ENCODE measurements at regions not wholly inside any gene's neighbourhood (a gene's known extent, or its start where the extent isn't known, plus 50 kb on each side); places are given as distances from the start of the nearest gene placed in this dataset.

DNA sequence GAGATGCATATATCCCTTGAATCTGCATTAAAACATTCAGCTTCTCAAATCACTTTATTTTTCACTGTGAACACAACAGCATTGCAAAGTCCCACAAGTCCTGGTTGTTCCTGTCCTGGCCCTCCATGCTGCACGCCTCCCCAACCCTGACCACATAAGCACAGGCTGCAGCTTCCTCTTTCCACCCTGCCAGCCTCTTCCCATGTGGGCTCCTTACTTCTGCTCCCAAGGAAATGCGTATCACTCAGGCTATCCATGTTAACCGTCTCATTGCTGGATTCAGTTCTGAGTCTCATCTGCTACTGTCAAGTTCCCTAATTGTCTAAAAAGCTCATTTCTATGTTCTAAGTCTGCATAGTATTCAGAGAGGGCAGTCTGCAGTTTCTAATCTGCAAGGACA lies 89.7 kb upstream of the ZPBP start:
- no peaks in the 10 kb centered on the region for H3K36me3 Mint-ChIP-seq
- no peak for DNase-seq
- no peaks in the 10 kb centered on the region for H3K9me3 Mint-ChIP-seq
- H3K27me3 Mint-ChIP-seq (ENCODE audit: low read depth in 3 of 3): peaks cover 0 to 11% (median 6%) of the 10 kb centered on the region in 3 donors
- no peak overlapping the region for H3K4me3 Mint-ChIP-seq
- H3K4me1 Mint-ChIP-seq: no peaks in the 10 kb centered on the region
- H3K27ac Mint-ChIP-seq: no peak overlapping the region

DNA sequence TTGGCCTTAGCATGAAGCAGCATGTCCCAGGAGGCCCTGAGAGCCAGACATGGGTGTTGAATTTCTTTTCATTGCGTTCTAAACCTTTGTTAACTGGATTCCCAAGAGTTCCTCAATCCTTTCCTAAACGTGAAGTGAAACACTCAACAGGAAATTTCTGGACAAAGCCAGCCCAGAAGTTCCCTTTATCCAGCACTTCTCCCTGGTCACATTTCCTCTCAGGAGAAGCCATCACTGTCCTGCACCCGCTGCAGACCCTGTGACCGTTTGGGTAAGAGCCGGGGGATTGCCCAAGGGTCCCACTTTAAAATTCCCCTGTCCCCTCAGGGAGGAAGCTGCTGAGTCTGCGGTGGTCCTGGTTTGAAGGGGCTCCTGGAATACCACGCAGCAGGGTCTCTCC lies 88.0 kb upstream of the ZPBP start:
- Mint-ChIP-seq H3K9me3 (no peaks in the 10 kb centered on the region), H3K27ac (no peak overlapping the region), H3K27me3 (ENCODE audit: low read depth in 3 of 3) (peaks cover 0 to 10% (median 6%) of the 10 kb centered on the region in 3 donors), H3K4me3 (no peak overlapping the region), H3K36me3 (no peaks in the 10 kb centered on the region), H3K4me1 (no peaks in the 10 kb centered on the region)
- no peak for DNase-seq

DNA sequence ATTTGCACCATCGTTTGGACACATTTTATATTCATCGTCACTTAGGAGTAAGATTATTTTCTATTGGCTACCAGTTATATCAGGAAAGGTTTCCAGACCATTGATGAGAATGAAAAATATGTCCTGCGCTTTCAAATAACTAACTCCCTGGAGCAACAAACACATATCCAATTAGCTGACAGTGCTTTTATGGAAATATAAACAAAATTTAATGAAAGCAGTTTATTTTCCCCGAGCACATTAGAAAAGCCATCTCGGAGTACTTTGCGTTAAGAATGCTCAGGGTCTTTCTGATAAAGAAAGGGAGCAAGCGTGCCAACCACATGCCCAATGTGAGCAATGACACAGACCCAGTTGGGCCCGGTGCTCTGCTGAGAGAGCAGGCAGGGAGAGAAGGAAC lies 85.1 kb upstream of the ZPBP start:
- Mint-ChIP-seq H3K27ac (no peak overlapping the region), H3K4me3 (no peak overlapping the region), H3K27me3 (ENCODE audit: low read depth in 3 of 3) (peaks cover 3 to 9% (median 6%) of the 10 kb centered on the region in 3 donors), H3K9me3 (no peaks in the 10 kb centered on the region), H3K4me1 (no peaks in the 10 kb centered on the region), H3K36me3 (no peaks in the 10 kb centered on the region)
- no peak for DNase-seq

DNA sequence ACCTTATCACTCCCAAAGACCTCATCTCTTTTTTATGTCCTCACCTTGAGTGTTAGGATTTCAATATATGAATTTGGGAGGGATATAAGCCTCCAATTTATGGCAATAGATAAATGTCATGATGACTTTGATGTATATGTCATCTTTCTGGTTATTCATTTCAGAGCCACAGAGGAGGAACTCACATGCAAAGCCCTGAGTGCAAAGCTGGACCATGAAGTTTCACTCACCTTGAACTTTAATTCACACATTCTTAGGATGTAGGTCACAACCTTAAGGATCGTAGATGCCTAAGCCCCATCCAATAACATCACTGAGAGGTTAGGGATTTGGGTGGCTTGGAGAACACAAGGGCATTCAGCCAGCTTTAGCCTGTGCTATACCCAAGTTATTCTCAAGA lies 81.9 kb upstream of the ZPBP start:
- Mint-ChIP-seq H3K4me1 (no peaks in the 10 kb centered on the region), H3K9me3 (no peaks in the 10 kb centered on the region), H3K27ac (no peak overlapping the region), H3K36me3 (no peaks in the 10 kb centered on the region), H3K4me3 (no peak overlapping the region), H3K27me3 (ENCODE audit: low read depth in 3 of 3) (peaks cover 2 to 5% (median 3%) of the 10 kb centered on the region in 3 donors)
- no peak for DNase-seq

DNA sequence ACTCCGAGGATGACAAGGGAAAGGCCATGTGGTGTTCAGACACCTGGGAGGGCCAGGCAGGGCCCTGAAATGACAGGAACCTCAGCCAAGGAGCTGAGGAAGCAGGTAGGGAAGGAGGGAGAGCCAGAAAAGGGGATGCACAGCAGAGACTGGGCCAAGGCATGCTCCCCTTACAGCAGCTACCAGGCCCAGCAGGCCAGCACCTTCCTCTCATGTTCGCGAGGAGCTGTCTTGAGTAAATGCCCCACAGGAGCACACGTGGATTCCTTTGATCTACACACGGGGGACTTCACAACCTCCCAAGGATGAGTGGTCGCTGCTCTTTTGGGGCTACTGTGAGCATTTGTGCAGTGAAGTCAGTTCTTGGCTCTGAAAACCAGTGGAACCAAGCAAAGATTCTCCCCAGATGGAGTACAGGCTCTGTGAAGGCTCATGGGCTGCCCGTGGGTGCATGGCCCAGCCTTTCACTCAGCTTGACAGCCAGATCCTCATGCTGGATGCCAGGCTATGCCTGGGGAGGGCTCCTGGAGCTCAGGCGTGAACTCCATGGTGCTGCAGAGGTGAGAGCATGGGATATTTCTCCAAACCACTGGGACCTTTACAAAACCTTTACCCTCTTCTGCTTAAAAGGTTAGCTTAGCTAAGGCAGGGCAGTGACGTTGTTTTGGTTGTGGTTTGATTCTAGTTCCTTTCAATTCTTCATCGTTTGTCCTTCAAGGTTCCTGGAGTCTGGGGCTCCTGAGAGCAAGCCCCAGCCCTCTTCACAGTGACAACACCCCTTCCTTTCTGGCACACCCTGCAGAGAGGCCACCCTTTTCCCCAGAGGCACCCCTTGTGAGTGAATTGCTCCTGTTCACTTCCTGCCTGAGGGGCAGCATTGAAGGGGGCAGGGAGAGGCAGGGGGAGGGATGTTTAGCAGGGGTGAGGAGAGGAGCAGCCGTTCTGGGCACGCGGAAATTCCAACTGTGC lies 74.2 kb upstream of the ZPBP start:
- H3K36me3 Mint-ChIP-seq: no peaks in the 10 kb centered on the region
- peaks cover 16 to 37% of the 10 kb centered on the region in 2 donors for H3K4me1 Mint-ChIP-seq
- H3K9me3 Mint-ChIP-seq: no peaks in the 10 kb centered on the region
- H3K27me3 Mint-ChIP-seq (ENCODE audit: low read depth in 3 of 3): no peaks in the 10 kb centered on the region
- DNase-seq: no peak
- no peak overlapping the region for H3K4me3 Mint-ChIP-seq
- peak overlapping the region in 3 of 6 donors; percentile 39 to 77 (median 47) for H3K27ac Mint-ChIP-seq

DNA sequence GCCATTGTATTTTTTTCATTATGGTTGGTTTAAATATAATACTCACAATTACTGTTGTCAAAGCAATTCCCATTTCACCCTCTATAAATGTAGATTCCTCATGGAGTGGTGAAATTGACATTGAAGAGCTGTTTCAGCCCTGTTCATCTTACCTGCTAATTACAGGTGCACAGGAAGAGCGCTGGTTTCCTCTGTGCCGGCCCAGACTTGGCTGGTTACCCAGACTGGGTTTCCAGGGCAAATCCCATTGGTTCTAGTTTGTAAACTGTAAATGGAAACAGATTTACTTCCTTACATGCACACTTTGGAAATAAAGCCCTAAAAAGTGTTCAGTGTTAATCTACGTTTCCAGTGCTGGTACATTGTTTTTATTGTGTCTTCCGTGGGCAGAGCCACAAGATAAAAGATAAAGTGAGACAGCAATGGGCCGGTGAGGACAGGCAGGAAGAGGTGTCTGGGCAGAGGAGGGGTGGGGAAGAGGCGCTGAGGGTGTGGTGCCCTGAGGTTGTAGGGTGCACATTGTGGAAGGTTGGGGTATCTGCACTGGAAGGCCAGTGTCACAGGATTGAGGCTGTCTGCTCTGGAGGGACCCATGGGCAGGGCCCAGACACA lies 71.6 kb upstream of the ZPBP start:
- DNase-seq: peak in 2 of 3 donors; percentile 4 to 16

DNA sequence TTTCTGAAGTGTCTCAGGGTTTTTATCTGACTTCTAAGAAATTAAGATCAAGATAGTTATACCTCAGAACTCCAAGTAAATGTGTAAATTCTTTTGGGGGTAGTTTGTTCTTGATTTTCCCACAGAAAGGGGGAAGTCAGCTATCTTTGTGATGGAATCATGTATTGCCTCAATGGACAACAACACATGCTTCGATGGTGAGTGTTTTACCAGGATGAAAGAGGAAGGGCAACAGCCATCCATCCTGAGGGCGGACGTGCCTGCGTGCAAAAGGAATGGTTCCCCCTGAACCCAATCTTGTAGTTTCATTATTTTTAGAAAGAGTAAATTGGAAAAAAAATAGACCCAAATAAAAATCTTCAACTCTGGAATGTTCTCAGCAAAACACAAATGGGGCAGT lies 67.2 kb upstream of the ZPBP start:
- Mint-ChIP-seq H3K36me3 (no peaks in the 10 kb centered on the region), H3K27ac (no peak overlapping the region), H3K27me3 (ENCODE audit: low read depth in 3 of 3) (peaks cover 2 to 3% (median 2%) of the 10 kb centered on the region in 3 donors), H3K9me3 (no peaks in the 10 kb centered on the region), H3K4me3 (no peak overlapping the region), H3K4me1 (peaks cover 19 to 38% of the 10 kb centered on the region in 2 donors)
- DNase-seq: no peak

More for the DNA sequence above, 71.6 kb upstream of the ZPBP start:
- peaks cover 0 to 1% (median 0%) of the 10 kb centered on the region in 3 donors for H3K27me3 Mint-ChIP-seq (ENCODE audit: low read depth in 3 of 3)
- H3K9me3 Mint-ChIP-seq: no peaks in the 10 kb centered on the region
- no peaks in the 10 kb centered on the region for H3K36me3 Mint-ChIP-seq
- H3K4me1 Mint-ChIP-seq: peaks cover 16 to 37% of the 10 kb centered on the region in 2 donors
- peak overlapping the region; percentile 11 to 61 (median 48) for H3K4me3 Mint-ChIP-seq
- peak overlapping the region in 5 of 6 donors; percentile 1 to 63 (median 50) for H3K27ac Mint-ChIP-seq

DNA sequence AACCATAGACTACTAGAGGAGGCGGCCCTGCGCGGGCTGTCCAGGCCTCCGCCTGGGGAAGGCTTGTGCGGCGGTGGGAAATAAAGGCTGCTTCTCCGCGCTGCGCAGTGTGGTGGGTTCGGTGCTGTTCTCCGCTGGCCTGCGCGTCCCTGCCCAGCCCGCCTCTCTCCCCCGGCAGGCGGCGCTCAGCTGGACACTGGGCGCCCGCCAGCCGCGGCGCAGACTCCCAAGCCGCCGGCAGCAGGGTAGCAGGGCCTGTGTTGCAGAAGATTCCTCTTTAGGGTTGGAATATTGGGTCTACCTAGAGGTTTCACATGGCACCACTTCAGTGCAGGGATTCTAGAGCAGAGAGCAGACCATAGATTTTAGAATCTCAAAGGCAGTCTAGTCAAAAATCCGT lies 66.1 kb upstream of the ZPBP start:
- DNase-seq: no peak
- H3K27me3 Mint-ChIP-seq (ENCODE audit: low read depth in 3 of 3): peaks cover 2 to 4% (median 2%) of the 10 kb centered on the region in 3 donors
- H3K9me3 Mint-ChIP-seq: no peaks in the 10 kb centered on the region
- no peaks in the 10 kb centered on the region for H3K36me3 Mint-ChIP-seq
- H3K4me1 Mint-ChIP-seq: peaks cover 9 to 27% of the 10 kb centered on the region in 2 donors
- no peak overlapping the region for H3K27ac Mint-ChIP-seq
- no peak overlapping the region for H3K4me3 Mint-ChIP-seq

DNA sequence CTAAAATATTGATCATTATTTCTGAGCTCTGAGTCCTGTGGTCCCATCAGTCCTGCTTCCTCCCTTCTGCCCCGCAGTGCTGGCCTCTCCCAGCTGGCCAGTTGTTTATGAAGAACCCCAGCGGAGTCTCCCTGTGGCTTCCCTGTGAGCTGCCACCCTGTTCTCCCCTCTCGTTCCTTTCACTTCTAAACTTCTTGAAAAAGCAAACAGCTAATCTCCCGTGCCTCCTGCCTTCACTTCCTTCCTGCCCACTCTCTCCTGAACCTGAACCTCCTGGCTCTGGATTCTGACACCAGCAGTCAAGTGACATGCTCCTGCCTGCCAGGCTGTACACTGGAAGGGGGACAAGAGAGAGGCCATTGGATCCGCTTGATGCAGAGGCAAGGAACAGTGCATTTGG lies 63.7 kb upstream of the ZPBP start:
- H3K4me1 Mint-ChIP-seq: peaks cover 9 to 21% of the 10 kb centered on the region in 2 donors
- H3K4me3 Mint-ChIP-seq: no peak overlapping the region
- H3K36me3 Mint-ChIP-seq: no peaks in the 10 kb centered on the region
- peaks cover 2 to 9% (median 3%) of the 10 kb centered on the region in 3 donors for H3K27me3 Mint-ChIP-seq (ENCODE audit: low read depth in 3 of 3)
- DNase-seq: no peak
- no peaks in the 10 kb centered on the region for H3K9me3 Mint-ChIP-seq
- H3K27ac Mint-ChIP-seq: no peak overlapping the region

DNA sequence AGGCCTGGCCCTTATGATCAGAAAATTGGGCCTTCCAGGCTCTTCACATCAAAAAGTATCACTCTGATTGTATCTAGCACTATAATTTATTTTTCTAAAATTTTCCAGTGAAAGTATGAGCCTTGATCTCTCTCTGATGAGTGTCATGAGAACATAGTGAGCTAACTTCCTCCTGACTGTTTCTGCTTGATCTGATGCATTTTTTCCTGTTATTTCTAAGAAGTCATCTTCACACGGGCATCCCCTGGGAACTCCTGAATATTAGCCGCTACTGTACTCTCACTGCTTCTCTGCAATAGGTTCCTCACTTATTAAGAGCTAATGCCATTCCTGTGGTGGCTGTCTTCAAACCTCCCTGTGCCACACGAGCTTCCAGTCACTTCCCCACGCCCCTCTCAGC lies 63.1 kb upstream of the ZPBP start:
- Mint-ChIP-seq H3K27ac (no peak overlapping the region), H3K27me3 (ENCODE audit: low read depth in 3 of 3) (peaks cover 2 to 9% (median 3%) of the 10 kb centered on the region in 3 donors), H3K4me3 (no peak overlapping the region), H3K4me1 (peaks cover 9 to 21% of the 10 kb centered on the region in 2 donors), H3K9me3 (no peaks in the 10 kb centered on the region), H3K36me3 (no peaks in the 10 kb centered on the region)
- no peak for DNase-seq

DNA sequence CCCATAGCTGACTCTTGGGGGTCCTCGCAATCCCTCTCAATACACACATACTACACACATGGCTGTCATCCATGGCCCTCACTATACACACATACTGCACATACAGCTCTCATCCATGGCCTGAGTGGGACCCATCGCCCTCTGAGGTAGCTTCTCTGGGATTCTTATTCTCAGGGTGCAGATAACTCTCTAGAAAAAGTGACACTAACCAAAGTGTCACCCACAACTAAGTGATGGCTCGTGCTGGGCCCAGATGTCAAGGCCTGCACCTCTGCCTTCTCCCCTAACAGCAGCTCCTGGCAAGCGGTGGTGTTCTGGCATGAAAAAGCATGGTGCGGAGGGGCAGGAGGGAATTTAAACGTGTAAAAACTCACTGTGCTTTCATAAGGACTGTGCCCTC lies 62.7 kb upstream of the ZPBP start:
- H3K4me1 Mint-ChIP-seq: peaks cover 9 to 21% of the 10 kb centered on the region in 2 donors
- peak in 2 of 3 donors; percentile 5 to 9 for DNase-seq
- no peak overlapping the region for H3K4me3 Mint-ChIP-seq
- no peaks in the 10 kb centered on the region for H3K9me3 Mint-ChIP-seq
- no peaks in the 10 kb centered on the region for H3K36me3 Mint-ChIP-seq
- no peak overlapping the region for H3K27ac Mint-ChIP-seq
- peaks cover 2 to 8% (median 3%) of the 10 kb centered on the region in 3 donors for H3K27me3 Mint-ChIP-seq (ENCODE audit: low read depth in 3 of 3)

DNA sequence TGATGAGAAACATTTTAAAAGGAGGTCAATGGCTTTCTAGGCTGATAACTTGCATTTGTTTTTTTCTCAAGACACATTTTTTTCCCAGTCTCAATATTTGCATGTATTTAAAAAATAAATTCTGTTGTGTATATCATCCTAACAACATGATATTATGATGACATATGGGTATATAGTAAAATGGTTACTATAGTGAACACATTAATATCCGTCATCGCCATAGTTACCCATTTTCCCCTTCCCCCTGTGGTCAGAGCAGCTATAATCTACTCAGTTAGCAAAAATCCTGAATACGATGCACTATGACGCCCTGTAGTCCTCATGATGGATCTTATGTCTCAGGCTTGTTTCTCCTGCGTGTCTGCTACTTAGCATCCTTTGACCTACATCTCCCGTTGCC lies 60.9 kb upstream of the ZPBP start:
- Mint-ChIP-seq H3K4me1 (peaks cover 9 to 26% of the 10 kb centered on the region in 2 donors), H3K9me3 (no peaks in the 10 kb centered on the region)

DNA sequence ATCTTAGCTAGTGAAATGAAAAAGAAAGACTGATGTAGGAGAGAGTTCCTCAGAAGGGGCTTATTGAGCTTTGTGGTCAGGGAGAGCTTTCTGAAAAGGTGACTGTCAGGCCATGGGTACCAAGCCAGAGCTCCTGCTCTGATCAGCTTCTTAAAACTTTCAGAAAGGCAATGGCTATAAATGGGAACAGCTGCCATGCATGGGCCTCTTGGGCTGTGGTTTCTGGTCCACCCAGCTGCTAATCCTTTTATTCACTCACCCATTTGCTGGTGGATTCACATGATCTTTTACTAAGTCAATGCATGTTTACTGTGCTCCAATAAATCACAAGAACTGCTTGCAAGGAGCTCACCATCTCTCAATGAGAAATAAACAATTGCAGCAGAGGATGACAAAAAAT lies 60.1 kb upstream of the ZPBP start:
- DNase-seq: no peak
- H3K27me3 Mint-ChIP-seq (ENCODE audit: low read depth in 3 of 3): peaks cover 0 to 11% (median 5%) of the 10 kb centered on the region in 3 donors
- H3K27ac Mint-ChIP-seq: no peak overlapping the region
- H3K36me3 Mint-ChIP-seq: no peaks in the 10 kb centered on the region
- H3K4me3 Mint-ChIP-seq: no peak overlapping the region
- no peaks in the 10 kb centered on the region for H3K9me3 Mint-ChIP-seq
- H3K4me1 Mint-ChIP-seq: peaks cover 9 to 29% of the 10 kb centered on the region in 2 donors

More for the DNA sequence above, 60.9 kb upstream of the ZPBP start:
- Mint-ChIP-seq H3K27me3 (ENCODE audit: low read depth in 3 of 3) (peaks cover 0 to 9% (median 5%) of the 10 kb centered on the region in 3 donors), H3K4me3 (no peak overlapping the region), H3K27ac (no peak overlapping the region), H3K36me3 (no peaks in the 10 kb centered on the region)
- DNase-seq: no peak

DNA sequence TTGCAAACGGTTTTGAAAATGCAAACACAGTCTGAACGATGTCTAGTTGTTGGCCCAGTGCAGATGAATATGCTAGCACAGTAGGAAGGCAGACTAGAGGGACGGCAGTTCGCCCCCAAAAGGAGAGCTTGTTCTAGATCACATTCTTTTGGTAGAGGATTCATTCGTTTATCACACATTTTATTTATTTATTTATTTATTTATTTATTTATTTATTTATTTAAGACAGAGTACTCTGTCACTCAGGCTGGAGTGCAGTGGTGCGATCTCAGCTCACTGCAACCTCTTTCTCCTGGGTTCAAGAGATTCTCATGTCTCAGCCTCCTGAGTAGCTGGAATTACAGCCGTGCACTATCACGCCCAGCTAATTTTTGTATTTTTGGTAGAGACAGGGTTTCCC lies 59.4 kb upstream of the ZPBP start:
- H3K9me3 Mint-ChIP-seq: no peaks in the 10 kb centered on the region

More for the DNA sequence above, 59.4 kb upstream of the ZPBP start:
- Mint-ChIP-seq H3K36me3 (no peaks in the 10 kb centered on the region), H3K27ac (no peak overlapping the region), H3K4me3 (no peak overlapping the region), H3K4me1 (peaks cover 9 to 30% of the 10 kb centered on the region in 2 donors), H3K27me3 (ENCODE audit: low read depth in 3 of 3) (peaks cover 0 to 11% (median 5%) of the 10 kb centered on the region in 3 donors)
- no peak for DNase-seq

Measured in immature natural killer cell (primary cell).